Stimulated activated CD4-positive, alpha-beta T cell treated with anti-CD3 and anti-CD28 coated beads, TNF-alpha, amount 100 ng/mL, for 24 hours (primary cell): ENCODE measurements at regions not wholly inside any gene's neighbourhood (a gene's known extent, or its start where the extent isn't known, plus 50 kb on each side); places are given as distances from the start of the nearest gene placed in this dataset.

Source experiments
- DNase-seq, 3 experiments: peaks; one replicate each; pipeline ENCODE4 v3.0.0-alpha.2; 2020; ENCODE audit warnings: low read depth in 3 of 3

GRCh38 chr16:5665834-5666233 is 568.2 kb upstream of the EEF2KMT start:
- no peak for DNase-seq

- no peak for DNase-seq
Observed at GRCh38 chr16:5653789-5654188, 556.2 kb upstream of the EEF2KMT start.

DNA sequence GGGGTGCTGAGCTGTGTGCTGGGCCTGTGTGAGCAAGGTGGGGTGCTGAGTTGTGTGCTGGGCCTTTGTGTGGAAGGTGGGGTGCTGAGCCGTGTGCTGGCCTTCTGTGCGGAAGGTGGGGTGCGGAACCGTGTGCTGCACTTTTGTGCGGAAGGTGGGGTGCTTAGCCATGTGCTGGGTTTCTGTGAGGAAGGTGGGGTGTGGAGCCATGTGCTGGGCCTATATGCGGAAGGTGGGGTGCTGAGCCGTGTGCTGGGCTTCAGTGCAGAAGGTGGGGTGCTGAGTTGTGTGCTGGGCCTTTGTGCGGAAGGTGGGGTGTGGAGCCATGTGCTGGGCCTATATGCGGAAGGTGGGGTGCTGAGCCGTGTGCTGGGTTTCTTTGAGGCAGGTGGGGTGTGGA is 555.4 kb upstream of the EEF2KMT start:
- DNase-seq = no peak

DNA sequence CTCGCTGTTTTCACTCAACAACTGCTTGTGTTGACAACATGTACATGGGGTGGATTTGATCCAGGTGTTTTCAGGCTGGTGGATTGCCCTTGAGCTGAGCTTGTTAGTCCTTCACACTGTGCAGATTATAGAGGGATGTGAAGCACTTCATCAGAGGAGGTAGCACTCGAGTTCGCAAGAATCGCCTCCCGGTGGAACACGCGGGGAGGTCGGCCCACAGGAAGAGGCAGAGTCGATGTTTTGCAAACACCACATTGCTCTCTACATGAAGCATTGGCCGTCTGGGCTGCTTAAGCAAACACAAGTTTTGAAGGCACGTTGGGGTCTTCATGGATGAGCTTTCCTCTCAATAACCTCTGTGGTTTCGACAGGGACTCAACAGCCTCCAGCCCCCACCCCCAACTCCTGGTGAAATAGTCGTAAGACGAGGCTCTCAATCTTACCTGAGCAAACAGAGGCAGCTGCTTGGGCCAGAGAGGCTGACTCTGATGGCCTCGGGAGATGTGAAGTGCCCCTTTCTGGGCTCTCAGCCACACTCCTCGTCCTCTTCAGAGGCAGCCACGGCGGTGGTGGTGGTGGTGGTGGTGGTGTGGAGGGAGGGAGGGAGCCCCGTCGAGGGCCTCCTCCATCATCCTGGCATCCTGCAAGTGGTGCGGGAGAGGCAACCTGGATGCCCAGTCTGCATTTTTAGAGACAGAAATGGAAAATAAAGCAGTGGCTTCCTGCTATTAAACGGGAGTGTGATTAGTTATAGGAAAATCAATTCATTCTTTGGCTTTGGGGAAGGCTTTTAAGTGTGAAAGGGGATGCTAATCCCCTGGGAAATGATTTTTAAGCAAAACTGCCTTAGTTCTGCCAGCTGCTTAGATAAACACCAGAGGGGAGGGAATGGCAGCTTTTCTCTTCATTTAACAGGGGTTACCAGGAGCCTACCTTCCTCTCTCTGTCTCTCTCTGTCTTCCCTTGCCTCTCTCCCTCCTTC is 552.5 kb upstream of the EEF2KMT start:
- no peak for DNase-seq

- no peak for DNase-seq
Observed at GRCh38 chr16:5647051-5647450, 549.5 kb upstream of the EEF2KMT start.

DNA sequence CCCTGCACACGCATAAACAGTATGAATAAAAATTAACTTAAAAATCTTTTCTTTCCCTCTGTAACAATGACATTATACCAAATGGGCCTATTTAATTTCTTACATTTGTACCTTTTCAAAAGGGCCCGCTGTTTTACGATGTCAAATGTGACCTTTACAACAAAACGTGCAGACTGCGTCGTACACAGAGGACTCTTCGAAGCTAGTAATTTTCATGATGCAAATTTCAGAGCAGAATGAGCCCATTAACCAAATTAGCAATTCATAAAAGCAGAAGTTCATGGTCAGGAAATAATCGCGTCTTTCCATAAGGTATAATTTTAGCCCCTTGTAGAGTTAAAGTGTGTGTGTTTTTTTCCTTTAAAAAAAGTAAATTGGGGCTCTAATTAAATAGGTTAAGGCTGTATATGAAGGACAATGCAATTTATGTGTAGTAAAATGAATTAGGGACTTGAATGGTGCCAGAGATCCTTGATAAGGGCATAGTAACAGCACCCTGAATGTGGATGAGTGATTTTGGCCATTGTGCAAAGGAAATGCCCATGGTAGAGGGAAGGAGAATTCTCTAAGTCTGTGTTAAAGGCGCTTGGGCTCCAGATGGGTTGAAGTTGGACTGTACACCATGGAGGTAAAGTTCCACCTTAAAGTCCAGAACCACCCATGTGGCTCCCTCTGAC is 546.4 kb upstream of the EEF2KMT start:
- no peak for DNase-seq

- no peak for DNase-seq
Observed at GRCh38 chr16:5642436-5642835, 544.8 kb upstream of the EEF2KMT start.

DNA sequence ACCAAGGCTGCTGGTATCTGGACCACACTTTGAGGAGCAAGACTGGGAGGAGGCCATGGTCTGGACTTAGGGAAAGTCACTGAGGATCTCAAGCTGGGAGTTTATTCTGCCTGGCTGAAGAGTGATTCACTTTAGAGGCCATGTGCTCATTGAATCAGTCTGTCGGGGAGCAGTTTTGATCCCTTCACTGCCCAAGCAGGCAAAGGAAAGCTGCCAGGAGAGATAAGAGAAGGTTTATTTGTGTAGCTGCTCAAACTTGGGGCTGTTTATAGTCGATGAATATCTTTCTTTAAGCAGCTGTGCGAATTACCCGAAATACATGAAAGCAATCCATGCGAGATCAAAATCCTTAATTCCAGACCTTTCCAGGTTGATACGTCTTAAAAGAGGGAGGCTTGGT is 544.4 kb upstream of the EEF2KMT start:
- no peak for DNase-seq

- no peak for DNase-seq
Observed at GRCh38 chr16:5640883-5641282, 543.3 kb upstream of the EEF2KMT start.

DNA sequence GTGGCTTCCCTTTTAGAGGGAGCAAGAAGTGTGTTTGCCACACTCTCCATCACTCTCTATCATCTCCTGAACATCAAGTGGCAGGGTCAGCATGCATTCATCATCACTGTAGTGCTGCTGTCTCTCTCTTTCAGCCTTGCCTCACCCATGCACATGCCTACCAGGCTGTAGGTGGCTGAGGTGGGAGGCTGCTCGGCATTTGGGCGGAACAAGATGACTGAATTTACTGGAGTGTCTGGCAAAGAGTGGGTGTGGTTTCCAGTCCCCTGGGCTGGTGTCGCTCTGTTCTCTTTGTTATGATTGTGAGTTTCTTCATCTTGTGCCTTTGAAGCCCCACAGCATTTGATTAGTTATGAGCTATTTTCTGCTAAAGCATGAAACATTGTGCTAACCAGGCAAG is 541.9 kb upstream of the EEF2KMT start:
- no peak for DNase-seq

DNA sequence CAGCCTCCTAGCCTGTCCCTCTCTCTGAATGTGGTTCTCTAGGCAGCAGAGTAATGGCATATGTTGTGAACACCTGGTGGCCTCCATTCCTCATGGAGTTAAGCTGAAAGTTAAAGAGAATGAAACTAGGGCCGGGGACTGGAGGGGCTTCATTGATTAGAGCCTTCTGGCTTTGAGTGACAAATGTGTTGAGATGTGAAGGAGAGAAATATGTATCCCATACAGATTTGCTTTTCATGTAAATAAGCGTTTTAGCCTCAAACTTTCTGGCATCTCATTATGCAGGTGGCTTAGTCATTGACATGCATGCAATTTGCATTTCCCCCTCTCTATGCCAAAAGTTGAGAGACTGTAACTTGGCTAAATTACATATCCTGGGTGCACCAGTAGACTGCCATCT is 537.7 kb upstream of the EEF2KMT start:
- no peak for DNase-seq

DNA sequence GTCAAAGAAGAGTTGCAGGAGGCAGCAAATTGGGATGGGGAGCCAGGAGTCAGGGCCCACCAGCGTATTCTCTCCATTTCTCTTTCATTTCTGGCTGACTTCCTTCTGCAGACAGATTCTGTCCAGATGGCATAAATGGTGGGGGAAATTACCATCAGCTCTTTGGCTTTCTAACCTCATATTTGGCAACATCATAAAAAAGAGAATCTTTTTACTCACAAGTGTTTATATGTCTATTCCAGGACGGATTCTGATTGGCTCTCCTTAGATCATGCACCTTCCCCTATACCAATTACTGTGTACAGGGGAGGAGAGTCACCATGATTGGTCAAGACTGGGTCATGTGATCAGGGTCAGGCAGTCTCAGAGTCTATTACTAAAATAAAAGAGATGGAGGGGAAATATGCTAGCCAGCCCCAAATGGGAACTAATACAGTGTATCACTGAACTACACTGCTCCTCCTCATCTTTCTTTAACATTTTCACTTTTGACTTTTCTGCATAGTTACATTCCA is 537.1 kb upstream of the EEF2KMT start:
- no peak for DNase-seq

GRCh38 chr16:5633845-5634440 is 536.3 kb upstream of the EEF2KMT start:
- no peak for DNase-seq

GRCh38 chr16:5622234-5622884 is 524.8 kb upstream of the EEF2KMT start:
- DNase-seq = no peak

DNA sequence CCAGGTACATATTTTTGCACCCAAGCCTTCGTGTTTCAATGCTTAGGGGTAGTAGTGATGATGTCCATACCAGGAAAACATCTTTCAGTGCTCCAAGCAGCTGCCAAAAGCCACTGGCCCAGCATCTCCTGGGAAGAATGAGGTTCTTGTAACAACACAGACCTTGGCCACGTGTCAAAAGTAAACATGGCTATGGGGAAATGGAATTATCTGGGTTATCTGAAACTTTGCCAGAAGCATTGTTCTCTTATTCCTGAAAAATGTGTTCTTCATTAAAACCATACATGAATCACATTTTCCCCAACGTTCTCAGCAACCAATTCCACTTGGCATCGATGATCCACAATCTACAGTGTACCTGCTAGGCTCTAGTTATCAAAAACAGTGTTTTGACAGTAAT is 524.2 kb upstream of the EEF2KMT start:
- DNase-seq = no peak

GRCh38 chr16:5619304-5619703 is 521.7 kb upstream of the EEF2KMT start:
- DNase-seq = no peak

DNA sequence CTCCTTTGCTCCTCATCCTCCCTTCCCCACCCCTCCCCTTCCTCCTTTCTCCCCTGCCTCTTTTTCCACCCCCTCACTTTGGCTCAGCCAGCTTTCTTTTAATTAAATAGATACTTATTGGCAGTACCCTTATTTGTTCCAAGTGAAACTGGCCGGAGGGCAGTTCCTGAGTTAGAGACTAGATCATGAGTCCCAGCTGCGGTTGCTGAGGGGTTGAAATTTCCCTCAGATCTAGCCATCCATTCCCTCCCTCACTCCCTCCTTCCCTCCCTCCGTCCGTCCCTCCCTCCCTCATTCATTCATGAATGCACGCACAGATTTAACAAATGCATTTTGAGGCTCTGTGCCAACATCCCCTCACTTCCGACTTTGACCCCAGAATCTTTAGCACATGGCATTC is 519.2 kb upstream of the EEF2KMT start:
- DNase-seq = no peak

GRCh38 chr16:5615868-5616642 is 518.5 kb upstream of the EEF2KMT start:
- peak in 2 of 3 experiments; percentile 5 to 37 for DNase-seq

DNA sequence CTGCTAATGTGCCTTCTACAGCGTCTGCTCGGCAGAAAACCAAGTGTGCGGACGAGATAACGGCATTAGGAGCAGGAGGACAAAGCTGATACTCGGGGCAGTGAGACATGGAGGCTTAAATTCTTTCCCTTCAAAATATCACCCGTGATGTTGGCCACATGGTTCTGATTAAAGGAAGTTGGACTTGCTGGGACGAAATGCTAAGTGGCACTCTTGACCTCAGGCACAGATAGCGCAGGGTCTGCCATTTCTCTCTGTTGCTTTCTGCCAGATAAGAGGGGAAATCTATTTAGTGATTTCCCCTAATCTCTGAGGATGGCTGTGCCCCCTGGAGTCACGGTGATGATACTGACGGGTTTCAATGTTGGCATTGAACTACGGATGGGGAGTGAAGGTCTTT is 509.6 kb upstream of the EEF2KMT start:
- no peak for DNase-seq

GRCh38 chr16:5605404-5605803 is 507.8 kb upstream of the EEF2KMT start:
- no peak for DNase-seq

- no peak for DNase-seq
Observed at GRCh38 chr16:5604770-5605169, 507.2 kb upstream of the EEF2KMT start.
